A673 (cell line): ENCODE measurements at regions not wholly inside any gene's neighbourhood (a gene's known extent, or its start where the extent isn't known, plus 50 kb on each side); places are given as distances from the start of the nearest gene placed in this dataset.

Experiments
- CTCF ChIP-seq: fragments of 300-800, 200-600 bp; sonication (generic); conservative IDR thresholded peaks from 2 replicates; pipeline ENCODE4 v1.5.1; 2017; ENCODE audit warnings: low read depth, mild to moderate bottlenecking, antibody characterized with exemption, low read length, moderate library complexity, mixed read lengths
- EZH2 ChIP-seq: fragments of 200-600 bp; sonication (generic); IDR thresholded peaks from 2 replicates; pipeline ENCODE4 v1.6.1; 2017; ENCODE audit warnings: borderline replicate concordance, low read depth, mild to moderate bottlenecking, mixed read lengths, antibody characterized with exemption, low read length; ENCODE audit not compliant: poor library complexity, severe bottlenecking

DNA sequence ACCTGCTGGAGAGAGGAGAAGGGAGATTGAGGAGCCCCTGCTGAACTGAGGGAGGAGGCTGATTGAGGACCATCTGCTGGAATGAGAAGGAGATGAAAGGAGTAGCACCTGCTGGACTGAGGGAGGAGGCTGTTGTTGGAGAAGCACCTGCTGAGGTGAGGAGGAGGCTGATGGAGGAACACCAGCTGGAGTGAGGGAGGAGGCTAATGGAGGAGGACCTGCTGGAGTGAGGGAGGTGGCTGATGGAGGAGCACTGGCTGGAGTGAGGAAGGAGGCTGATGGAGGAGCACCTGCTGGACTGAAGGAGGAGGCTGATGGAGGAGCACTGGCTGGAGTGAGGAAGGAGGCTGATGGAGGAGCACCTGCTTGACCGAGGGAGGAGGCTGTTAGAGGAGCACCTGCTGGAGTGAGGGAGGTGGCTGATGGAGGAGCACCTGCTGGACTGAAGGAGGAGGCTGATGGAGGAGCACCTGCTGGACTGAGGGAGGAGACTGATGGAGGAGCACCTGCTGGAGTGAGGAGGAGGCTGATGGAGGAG is 409.2 kb upstream of the MYT1L start:
- no peak for TF ChIP-seq CTCF
- no peak for TF ChIP-seq EZH2
